OCI-LY1 (cell line): ENCODE measurements at regions not wholly inside any gene's neighbourhood (a gene's known extent, or its start where the extent isn't known, plus 50 kb on each side); places are given as distances from the start of the nearest gene placed in this dataset.
"Not testable (repeated sequence)": the region's sequence is repeated elsewhere in the genome, so short reads cannot be mapped to it uniquely, and the experiment has no call there.

ENCODE experiments used
- H2AFZ ChIP-seq: fragments of 200-600 bp; sonication (generic), shearing (Covaris generic); 2 replicates; pipeline ENCODE4 v1.6.0; 2014; ENCODE audit warnings: antibody characterized with exemption, mild to moderate bottlenecking, low read length
- H3F3A ChIP-seq: fragments of 200-600 bp; sonication (generic), shearing (Covaris generic); 2 replicates; pipeline ENCODE4 v1.6.0; 2014; ENCODE audit warnings: mild to moderate bottlenecking, antibody characterized with exemption, low read length, moderate library complexity; ENCODE audit not compliant: insufficient read depth
- H3K27ac ChIP-seq: fragments of 200-600 bp; sonication (generic); 2 replicates; pipeline ENCODE4 v1.5.1; 2014; ENCODE audit warnings: low read length, mixed run types, mild to moderate bottlenecking, low read depth; ENCODE audit not compliant: poor library complexity, severe bottlenecking
- H3K27me3 ChIP-seq: fragments of 200-600 bp; sonication (generic); 2 replicates; pipeline ENCODE4 v1.6.0; 2014; ENCODE audit warnings: antibody characterized with exemption, mild to moderate bottlenecking, low read length, moderate library complexity; ENCODE audit not compliant: insufficient read depth
- H3K36me3 ChIP-seq: fragments of 200-600 bp; sonication (generic); 2 replicates; pipeline ENCODE4 v1.6.1; 2014; ENCODE audit warnings: mild to moderate bottlenecking, antibody characterized with exemption, low read length, moderate library complexity, mixed read lengths; ENCODE audit not compliant: insufficient read depth
- H3K4me1 ChIP-seq: fragments of 200-600 bp; sonication (generic); 2 replicates; pipeline ENCODE4 v1.5.1; 2014; ENCODE audit warnings: mild to moderate bottlenecking, low read length, moderate library complexity; ENCODE audit not compliant: insufficient read depth, severe bottlenecking
- H3K4me2 ChIP-seq: fragments of 200-600 bp; sonication (generic), shearing (Covaris generic); 2 replicates; pipeline ENCODE4 v1.6.1; 2014; ENCODE audit warnings: low read length
- H3K4me3 ChIP-seq: fragments of 200-600 bp; sonication (generic); 2 replicates; pipeline ENCODE4 v1.5.1; 2014; ENCODE audit warnings: low read length, low read depth, mild to moderate bottlenecking, mixed read lengths; ENCODE audit not compliant: poor library complexity, severe bottlenecking
- H3K79me2 ChIP-seq: fragments of 200-600 bp; shearing (Covaris generic); 2 replicates; pipeline ENCODE4 v1.6.1; 2016; ENCODE audit warnings: mixed run types, low read length, mixed read lengths; ENCODE audit not compliant: insufficient read depth
- H3K9ac ChIP-seq: fragments of 200-600 bp; sonication (generic), shearing (Covaris generic); 2 replicates; pipeline ENCODE4 v1.6.1; 2014; ENCODE audit warnings: mild to moderate bottlenecking, low read length, mixed read lengths
- H3K9me2 ChIP-seq: fragments of 200-600 bp; sonication (generic), shearing (Covaris generic); 2 replicates; pipeline ENCODE4 v1.6.1; 2014; ENCODE audit warnings: low read depth, mild to moderate bottlenecking, low read length, mixed read lengths
- H3K9me3 ChIP-seq: fragments of 200-600 bp; shearing (Covaris generic); 2 replicates; pipeline ENCODE4 v1.6.1; 2014; ENCODE audit warnings: low read length, mixed read lengths
- H4K20me1 ChIP-seq: fragments of 200-600 bp; sonication (generic), shearing (Covaris generic); 2 replicates; pipeline ENCODE4 v1.6.0; 2016; ENCODE audit warnings: mild to moderate bottlenecking, low read length; ENCODE audit not compliant: insufficient read depth
- CTCF ChIP-seq: fragments of 200-600 bp; sonication (generic), shearing (Covaris generic); IDR thresholded peaks from 2 replicates; pipeline ENCODE4 v1.5.1; 2017; ENCODE audit warnings: mild to moderate bottlenecking, antibody characterized with exemption, low read length, moderate library complexity, mixed read lengths
- EZH2 ChIP-seq: fragments of 200-600 bp; sonication (generic), shearing (Covaris generic); IDR thresholded peaks from 2 replicates; pipeline ENCODE4 v1.8.0; 2017; ENCODE audit warnings: borderline replicate concordance, mixed run types, mild to moderate bottlenecking, antibody characterized with exemption, low read length, moderate library complexity, mixed read lengths

- Histone ChIP-seq H3K9me2 (no peaks in the 10 kb centered on the region), H3K79me2 (no peaks in the 10 kb centered on the region), H3K27ac (no peak overlapping the region), H3K4me3 (no peak overlapping the region), H3K9me3 (no peaks in the 10 kb centered on the region), H3K36me3 (no peaks in the 10 kb centered on the region), H2AFZ (no peak overlapping the region), H4K20me1 (no peaks in the 10 kb centered on the region), H3F3A (no peaks in the 10 kb centered on the region), H3K4me2 (no peak overlapping the region), H3K27me3 (no peaks in the 10 kb centered on the region), H3K9ac (no peak overlapping the region), H3K4me1 (no peaks in the 10 kb centered on the region)
- no peak for TF ChIP-seq EZH2
- no peak for TF ChIP-seq CTCF
Measured at GRCh38 chr4:160537681-160538080, 1434.8 kb downstream of the RAPGEF2 start.

GRCh38 chr4:160546201-160546600, 1443.3 kb downstream of the RAPGEF2 start:
- H3K4me1 ChIP-seq, result no peaks in the 10 kb centered on the region
- no peaks in the 10 kb centered on the region for H3K79me2 ChIP-seq
- no peak overlapping the region for H3K4me3 ChIP-seq
- H3K36me3 ChIP-seq, result no peaks in the 10 kb centered on the region
- no peak overlapping the region for H3K4me2 ChIP-seq
- no peak for TF ChIP-seq CTCF
- no peak for TF ChIP-seq EZH2
- no peaks in the 10 kb centered on the region for H3K9me2 ChIP-seq
- H3K9me3 ChIP-seq, result no peaks in the 10 kb centered on the region
- no peak overlapping the region for H3K27ac ChIP-seq
- H3F3A ChIP-seq, result no peaks in the 10 kb centered on the region
- no peak overlapping the region for H3K9ac ChIP-seq
- H3K27me3 ChIP-seq, result no peaks in the 10 kb centered on the region
- no peaks in the 10 kb centered on the region for H4K20me1 ChIP-seq
- no peak overlapping the region for H2AFZ ChIP-seq

GRCh38 chr4:160549951-160550519, 1447.2 kb downstream of the RAPGEF2 start:
- H3K9me3 ChIP-seq, H3K4me1 ChIP-seq, H3K4me2 ChIP-seq, H3K36me3 ChIP-seq, H3K9ac ChIP-seq, H3F3A ChIP-seq, H2AFZ ChIP-seq, H3K27me3 ChIP-seq, H3K79me2 ChIP-seq, H3K9me2 ChIP-seq, H3K27ac ChIP-seq, H3K4me3 ChIP-seq, H4K20me1 ChIP-seq: not testable (repeated sequence)

GRCh38 chr4:160562661-160563060, 1459.8 kb downstream of the RAPGEF2 start:
- Histone ChIP-seq H3K36me3 (no peaks in the 10 kb centered on the region), H3K27me3 (no peaks in the 10 kb centered on the region), H3K27ac (no peak overlapping the region), H3F3A (no peaks in the 10 kb centered on the region), H3K4me3 (no peak overlapping the region), H4K20me1 (no peaks in the 10 kb centered on the region), H3K9me3 (no peaks in the 10 kb centered on the region), H3K9ac (no peak overlapping the region), H3K79me2 (no peaks in the 10 kb centered on the region), H3K9me2 (no peaks in the 10 kb centered on the region), H3K4me1 (no peaks in the 10 kb centered on the region), H2AFZ (no peak overlapping the region), H3K4me2 (no peak overlapping the region)
- TF ChIP-seq EZH2, result no peak
- TF ChIP-seq CTCF, result no peak
